HG02973 (cell line): ENCODE measurements at regions not wholly inside any gene's neighbourhood (a gene's known extent, or its start where the extent isn't known, plus 50 kb on each side); places are given as distances from the start of the nearest gene placed in this dataset.
A peak's percentile ranks its signal among the peaks of the same experiment; 100 is the strongest.
"Not testable (repeated sequence)": the region's sequence is repeated elsewhere in the genome, so short reads cannot be mapped to it uniquely, and the experiment has no call there.

Experiments used
- ATAC-seq: cut with Tn5 transposase; IDR thresholded peaks from one replicate; pipeline ENCODE4 v1.9.1; 2021; ENCODE audit warnings: moderate library complexity; ENCODE audit not compliant: unreplicated experiment

GRCh38 chr6:3960754-3961361 lies 111.7 kb downstream of the FAM50B start:
- no peak for ATAC-seq

- ATAC-seq: no peak
Observed at GRCh38 chr6:3961581-3962215, 112.5 kb downstream of the FAM50B start.

- ATAC-seq: no peak
Observed at GRCh38 chr6:3962291-3963280, 113.4 kb downstream of the FAM50B start.

GRCh38 chr6:3963426-3963825 lies 114.3 kb downstream of the FAM50B start:
- no peak for ATAC-seq

- no peak for ATAC-seq
Observed at GRCh38 chr6:3965071-3965718, 113.7 kb downstream of the FAM217A start.

- no peak for ATAC-seq
Observed at GRCh38 chr6:3966426-3966825, 112.5 kb downstream of the FAM217A start.

- ATAC-seq: no peak
Observed at GRCh38 chr6:3970097-3970496, 108.8 kb downstream of the FAM217A start.

- ATAC-seq: not testable (repeated sequence)
Observed at GRCh38 chr6:3973152-3973551, 105.8 kb downstream of the FAM217A start.

- ATAC-seq: no peak
Observed at GRCh38 chr6:3977875-3978711, 100.8 kb downstream of the FAM217A start.

GRCh38 chr6:3978966-3979365 lies 100.0 kb downstream of the FAM217A start:
- ATAC-seq: not testable (repeated sequence)

- ATAC-seq: no peak
Observed at GRCh38 chr6:3981917-3982316, 97.0 kb downstream of the FAM217A start.

GRCh38 chr6:3983778-3984177 lies 95.2 kb downstream of the FAM217A start:
- no peak for ATAC-seq

GRCh38 chr6:3984494-3984893 lies 94.4 kb downstream of the FAM217A start:
- no peak for ATAC-seq

- no peak for ATAC-seq
Observed at GRCh38 chr6:3986241-3986640, 92.7 kb downstream of the FAM217A start.

- ATAC-seq: no peak
Observed at GRCh38 chr6:3987053-3987452, 91.9 kb downstream of the FAM217A start.

GRCh38 chr6:3987576-3987975 lies 91.4 kb downstream of the FAM217A start:
- ATAC-seq: no peak

GRCh38 chr6:3990692-3991491 lies 88.0 kb downstream of the FAM217A start:
- peak; percentile 91 for ATAC-seq

- ATAC-seq: no peak
Observed at GRCh38 chr6:3991941-3992340, 87.0 kb downstream of the FAM217A start.

- ATAC-seq: no peak
Observed at GRCh38 chr6:3996349-3996748, 82.6 kb downstream of the FAM217A start.
